Osteoblast (primary cell): ENCODE measurements at regions not wholly inside any gene's neighbourhood (a gene's known extent, or its start where the extent isn't known, plus 50 kb on each side); places are given as distances from the start of the nearest gene placed in this dataset.

ENCODE experiments used
- DNase-seq: peaks from one replicate; pipeline ENCODE4 v3.0.0; 2011; ENCODE audit warnings: low spot score, mixed read lengths; ENCODE audit not compliant: insufficient read length; ENCODE audit errors: missing footprints
- H2AFZ ChIP-seq: 2 replicates; pipeline ENCODE4 v1.6.0; 2011; ENCODE audit warnings: mild to moderate bottlenecking, low read length
- H3K27ac ChIP-seq: 2 replicates; pipeline ENCODE4 v1.5.1; 2011; ENCODE audit warnings: mild to moderate bottlenecking, low read depth, low read length, moderate library complexity
- H3K27me3 ChIP-seq: 2 replicates; pipeline ENCODE4 v1.6.0; 2012; ENCODE audit warnings: mild to moderate bottlenecking, control low read depth, inconsistent platforms, low read length, moderate library complexity; ENCODE audit not compliant: insufficient read depth
- H3K36me3 ChIP-seq: 2 replicates; pipeline ENCODE4 v1.5.1; 2011; ENCODE audit warnings: mild to moderate bottlenecking, low read length, control low read depth, moderate library complexity; ENCODE audit not compliant: insufficient read depth
- H3K4me1 ChIP-seq: 2 replicates; pipeline ENCODE4 v1.5.1; 2011; ENCODE audit warnings: mild to moderate bottlenecking, low read length, control low read depth, moderate library complexity; ENCODE audit not compliant: insufficient read depth
- H3K4me2 ChIP-seq: 2 replicates; pipeline ENCODE4 v1.6.0; 2011; ENCODE audit warnings: mild to moderate bottlenecking, low read length; ENCODE audit not compliant: insufficient read depth
- H3K4me3 ChIP-seq: fragments of 200-600 bp; sonication (generic); 3 replicates; pipeline ENCODE4 v1.5.1; 2012; ENCODE audit warnings: mild to moderate bottlenecking, low read length, inconsistent platforms; ENCODE audit not compliant: insufficient read depth
- H3K79me2 ChIP-seq: 2 replicates; pipeline ENCODE4 v1.6.0; 2012; ENCODE audit warnings: mild to moderate bottlenecking, low read length, control low read depth, inconsistent platforms; ENCODE audit not compliant: insufficient read depth
- H3K9me3 ChIP-seq: 2 replicates; pipeline ENCODE4 v1.5.1; 2011; ENCODE audit warnings: low read depth, low read length, control low read depth
- H4K20me1 ChIP-seq: 2 replicates; pipeline ENCODE4 v1.6.0; 2012; ENCODE audit warnings: mild to moderate bottlenecking, low read length, control low read depth; ENCODE audit not compliant: insufficient read depth
- TF ChIP-seq, protein P1 (sequence below): IDR thresholded peaks from 2 replicates; pipeline ENCODE4 v1.5.1; 2011; ENCODE audit warnings: mild to moderate bottlenecking, low read depth, low read length, moderate library complexity; ENCODE audit errors: extremely low read depth

DNA sequence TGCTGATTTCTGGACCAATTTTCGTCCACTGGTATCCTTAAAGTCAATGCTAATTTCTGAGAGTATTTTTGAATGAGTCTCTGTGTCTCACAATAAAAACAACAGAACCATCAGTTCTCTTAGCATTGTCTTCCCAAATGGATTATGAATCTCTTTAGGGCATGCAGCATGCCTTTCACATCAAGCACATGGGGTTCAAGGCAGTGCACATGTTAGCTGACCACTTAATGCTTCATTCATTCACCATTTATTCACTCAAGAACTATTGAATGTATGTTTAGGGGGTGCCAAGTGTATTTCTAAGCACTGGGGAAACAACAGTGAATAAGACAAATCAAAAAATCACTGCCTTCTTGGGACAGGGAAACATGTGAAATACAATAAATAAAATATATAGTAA, 126.7 kb upstream of the SLC44A3 start:
- H3K4me3 ChIP-seq, result no peak overlapping the region
- H3K27me3 ChIP-seq, result peaks cover 3% of the 10 kb centered on the region
- H4K20me1 ChIP-seq, result no peaks in the 10 kb centered on the region
- no peak overlapping the region for H3K4me2 ChIP-seq
- no peaks in the 10 kb centered on the region for H3K79me2 ChIP-seq
- H2AFZ ChIP-seq, result no peak overlapping the region
- TF ChIP-seq, protein P1, sequence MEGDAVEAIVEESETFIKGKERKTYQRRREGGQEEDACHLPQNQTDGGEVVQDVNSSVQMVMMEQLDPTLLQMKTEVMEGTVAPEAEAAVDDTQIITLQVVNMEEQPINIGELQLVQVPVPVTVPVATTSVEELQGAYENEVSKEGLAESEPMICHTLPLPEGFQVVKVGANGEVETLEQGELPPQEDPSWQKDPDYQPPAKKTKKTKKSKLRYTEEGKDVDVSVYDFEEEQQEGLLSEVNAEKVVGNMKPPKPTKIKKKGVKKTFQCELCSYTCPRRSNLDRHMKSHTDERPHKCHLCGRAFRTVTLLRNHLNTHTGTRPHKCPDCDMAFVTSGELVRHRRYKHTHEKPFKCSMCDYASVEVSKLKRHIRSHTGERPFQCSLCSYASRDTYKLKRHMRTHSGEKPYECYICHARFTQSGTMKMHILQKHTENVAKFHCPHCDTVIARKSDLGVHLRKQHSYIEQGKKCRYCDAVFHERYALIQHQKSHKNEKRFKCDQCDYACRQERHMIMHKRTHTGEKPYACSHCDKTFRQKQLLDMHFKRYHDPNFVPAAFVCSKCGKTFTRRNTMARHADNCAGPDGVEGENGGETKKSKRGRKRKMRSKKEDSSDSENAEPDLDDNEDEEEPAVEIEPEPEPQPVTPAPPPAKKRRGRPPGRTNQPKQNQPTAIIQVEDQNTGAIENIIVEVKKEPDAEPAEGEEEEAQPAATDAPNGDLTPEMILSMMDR, result no peak
- H3K9me3 ChIP-seq, result no peaks in the 10 kb centered on the region
- no peak overlapping the region for H3K27ac ChIP-seq
- peaks cover 20% of the 10 kb centered on the region for H3K4me1 ChIP-seq
- H3K36me3 ChIP-seq, result no peaks in the 10 kb centered on the region
- DNase-seq, result no peak

DNA sequence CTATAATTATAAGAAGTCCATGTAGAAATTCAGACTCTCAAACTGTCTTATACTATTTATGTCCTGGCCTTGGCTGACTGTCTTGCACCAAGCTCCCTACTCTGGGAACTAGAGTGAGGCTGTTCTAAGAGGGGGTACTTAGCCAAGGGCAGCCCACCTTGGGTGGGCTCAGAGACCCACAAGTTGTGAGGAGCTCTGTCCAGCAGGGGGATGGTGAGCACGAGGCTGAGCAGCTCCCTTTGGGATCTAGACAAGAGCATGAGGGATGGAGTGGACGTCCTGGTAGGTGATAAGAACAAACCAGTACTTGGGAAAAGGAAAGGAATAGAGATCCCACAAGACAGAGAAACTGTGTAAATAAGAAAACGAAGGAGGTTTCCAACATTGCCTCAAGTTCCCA, 127.1 kb upstream of the SLC44A3 start:
- H2AFZ ChIP-seq, result no peak overlapping the region
- peaks cover 3% of the 10 kb centered on the region for H3K27me3 ChIP-seq

DNA sequence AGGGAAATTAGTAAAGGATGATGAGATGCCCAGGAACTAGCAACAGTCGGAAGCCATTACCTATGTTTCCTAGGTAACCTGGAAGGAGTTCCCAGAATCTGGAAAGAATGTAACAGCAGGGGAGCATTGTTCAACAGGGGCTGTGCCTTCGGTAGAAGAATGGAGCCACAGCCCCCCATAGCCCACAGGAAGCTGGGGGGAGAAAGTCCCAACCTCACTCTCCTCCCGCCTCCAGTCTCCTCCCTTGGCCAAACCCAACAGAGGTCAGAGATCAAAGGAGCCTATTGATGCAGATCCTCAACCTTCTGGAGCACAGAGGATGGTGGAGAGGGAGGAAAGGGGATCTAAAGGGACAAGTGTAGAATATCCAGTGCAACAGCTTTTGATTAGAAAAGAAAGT, 131.5 kb upstream of the SLC44A3 start:
- TF ChIP-seq, protein P1, result no peak
- Histone ChIP-seq H3K4me1 (peaks cover 12% of the 10 kb centered on the region), H3K27me3 (peaks cover 10% of the 10 kb centered on the region), H3K4me2 (no peak overlapping the region), H3K27ac (no peak overlapping the region), H3K36me3 (no peaks in the 10 kb centered on the region), H2AFZ (no peak overlapping the region), H3K79me2 (no peaks in the 10 kb centered on the region), H3K4me3 (no peak overlapping the region), H4K20me1 (no peaks in the 10 kb centered on the region), H3K9me3 (no peaks in the 10 kb centered on the region)
- no peak for DNase-seq

More for the DNA sequence above, 127.1 kb upstream of the SLC44A3 start:
- Histone ChIP-seq H3K27ac (no peak overlapping the region), H4K20me1 (no peaks in the 10 kb centered on the region), H3K4me2 (no peak overlapping the region), H3K4me3 (no peak overlapping the region), H3K79me2 (no peaks in the 10 kb centered on the region), H3K9me3 (no peaks in the 10 kb centered on the region), H3K36me3 (no peaks in the 10 kb centered on the region), H3K4me1 (peaks cover 15% of the 10 kb centered on the region)
- DNase-seq, result no peak
- TF ChIP-seq, protein P1, result no peak

DNA sequence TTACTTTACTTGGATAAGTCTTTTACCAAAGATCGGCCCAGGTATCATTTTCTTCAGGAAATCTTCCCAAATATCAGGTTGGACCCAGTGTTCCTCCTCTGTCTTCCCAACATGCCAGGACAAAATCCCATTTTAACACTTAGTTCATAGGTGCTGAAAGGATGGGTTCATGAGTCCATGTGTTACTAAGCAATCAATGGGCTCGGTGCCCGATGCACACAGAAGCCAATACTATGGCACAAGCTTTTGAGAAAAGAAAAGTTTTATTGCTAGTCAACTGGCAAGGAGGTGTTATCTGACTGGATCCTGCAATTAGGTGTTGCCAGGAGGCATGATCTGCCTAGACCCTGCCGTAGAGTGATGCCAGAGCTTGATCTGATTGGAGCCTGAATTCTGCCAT, 133.3 kb upstream of the SLC44A3 start:
- no peak overlapping the region for H2AFZ ChIP-seq
- no peaks in the 10 kb centered on the region for H3K79me2 ChIP-seq
- H3K27ac ChIP-seq, result no peak overlapping the region
- peaks cover 12% of the 10 kb centered on the region for H3K4me1 ChIP-seq
- DNase-seq, result no peak
- no peak overlapping the region for H3K4me3 ChIP-seq
- H3K9me3 ChIP-seq, result no peaks in the 10 kb centered on the region
- peaks cover 13% of the 10 kb centered on the region for H3K27me3 ChIP-seq
- no peaks in the 10 kb centered on the region for H4K20me1 ChIP-seq
- H3K36me3 ChIP-seq, result no peaks in the 10 kb centered on the region
- TF ChIP-seq, protein P1, result no peak
- H3K4me2 ChIP-seq, result no peak overlapping the region
